ENCODE measurements at regions not wholly inside any gene's neighbourhood (a gene's known extent, or its start where the extent isn't known, plus 50 kb on each side); places are given as distances from the start of the nearest gene placed in this dataset.

DNA sequence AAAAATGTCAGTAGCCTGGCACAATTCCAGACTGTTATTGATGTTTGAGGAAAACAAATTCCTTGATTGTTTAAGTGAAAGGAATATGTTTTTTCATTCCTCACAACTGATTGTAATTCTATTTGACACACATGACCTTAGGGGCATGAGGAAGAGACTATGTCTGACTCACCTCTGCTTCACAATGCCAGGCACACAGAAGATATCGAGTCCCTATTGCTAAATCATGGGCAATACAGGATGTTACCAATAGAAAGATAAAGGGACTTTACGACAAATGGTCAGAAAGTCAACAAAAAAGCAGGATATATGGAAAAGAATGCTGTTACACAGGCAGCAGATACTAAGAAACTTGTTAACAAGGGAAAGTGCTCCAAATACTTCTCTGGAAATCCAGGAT is 1903.5 kb downstream of the EFNA5 start:
- intact Hi-C loops (cut with micrococcal nuclease), result no loop called here

DNA sequence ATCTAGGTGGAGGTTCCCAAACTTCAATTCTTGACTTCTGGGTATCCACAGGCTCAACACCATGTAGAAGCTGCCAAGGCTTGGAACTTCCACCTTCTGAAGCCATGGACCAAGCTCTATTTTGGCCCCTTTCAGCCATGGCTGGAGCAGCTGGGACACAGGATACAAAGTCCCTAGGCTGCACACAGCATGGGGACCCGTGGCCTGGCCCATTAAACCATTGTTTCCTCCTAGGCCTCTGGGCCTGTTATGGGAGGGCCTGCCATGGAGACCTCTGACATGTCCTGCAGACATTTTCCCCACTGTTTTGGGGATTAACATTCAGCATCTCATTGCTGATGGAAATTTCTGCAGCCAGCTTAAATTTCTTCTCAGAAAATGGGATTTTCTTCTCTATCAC is 1908.0 kb downstream of the EFNA5 start:
- intact Hi-C loops (cut with micrococcal nuclease), result no loop called here

DNA sequence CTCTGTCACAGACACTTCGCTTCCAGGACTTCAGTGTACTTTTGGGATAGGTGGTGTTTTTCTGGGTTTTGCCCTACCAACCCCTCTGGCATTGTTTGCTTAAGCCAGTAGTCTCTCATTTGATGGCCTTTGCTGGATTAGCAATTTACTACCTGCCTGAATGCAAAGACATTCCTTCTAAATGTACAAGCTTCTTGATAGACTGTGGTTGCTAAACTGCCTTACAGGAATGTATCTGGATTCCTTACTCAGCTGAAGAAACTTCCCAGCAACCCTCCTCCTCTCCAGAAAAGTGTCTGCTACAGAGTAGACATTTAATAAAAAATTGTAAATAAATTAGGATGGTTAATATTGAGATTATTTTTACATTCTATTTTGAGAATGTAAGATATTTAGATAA is 1916.7 kb downstream of the EFNA5 start:
- intact Hi-C loops (cut with micrococcal nuclease), result no loop called here

DNA sequence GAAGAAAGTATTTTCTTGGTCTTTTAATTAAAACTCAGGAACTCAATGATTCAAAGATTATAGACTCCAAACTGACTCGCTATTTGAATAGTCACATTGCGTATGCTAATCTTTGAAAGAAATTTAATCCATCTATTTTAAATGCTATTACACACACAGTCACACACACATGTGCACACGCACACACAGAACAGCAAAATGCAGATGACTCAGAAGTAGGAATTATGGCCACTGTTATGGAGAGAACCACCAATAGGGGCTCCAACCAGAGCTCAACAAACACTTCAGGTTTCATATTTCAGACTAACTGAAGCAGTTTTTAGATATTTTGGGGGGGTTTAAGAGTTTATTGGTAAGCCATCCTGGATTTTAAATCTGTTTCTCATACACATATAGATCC is 1917.9 kb downstream of the EFNA5 start:
- intact Hi-C loops (cut with micrococcal nuclease), result no loop called here

DNA sequence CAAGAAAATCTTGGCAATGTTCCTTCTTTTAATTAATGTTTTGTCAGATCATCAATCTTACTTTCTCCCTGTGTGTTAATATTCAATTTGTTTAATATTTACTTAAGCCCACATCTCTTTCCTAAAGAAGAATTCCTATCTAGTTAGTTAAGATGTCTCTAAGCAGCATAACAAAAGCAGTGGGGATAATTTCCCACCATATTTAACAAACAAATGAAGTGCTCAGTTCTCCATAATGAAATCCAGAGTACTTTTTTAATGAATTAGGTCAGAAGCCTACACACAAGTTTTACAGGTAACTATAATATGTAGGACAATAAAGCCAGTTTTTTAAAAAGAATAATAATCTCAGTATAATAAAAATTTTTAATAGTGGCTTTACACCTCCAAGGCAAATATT is 1918.8 kb downstream of the EFNA5 start:
- intact Hi-C loops (cut with micrococcal nuclease), result no loop called here

DNA sequence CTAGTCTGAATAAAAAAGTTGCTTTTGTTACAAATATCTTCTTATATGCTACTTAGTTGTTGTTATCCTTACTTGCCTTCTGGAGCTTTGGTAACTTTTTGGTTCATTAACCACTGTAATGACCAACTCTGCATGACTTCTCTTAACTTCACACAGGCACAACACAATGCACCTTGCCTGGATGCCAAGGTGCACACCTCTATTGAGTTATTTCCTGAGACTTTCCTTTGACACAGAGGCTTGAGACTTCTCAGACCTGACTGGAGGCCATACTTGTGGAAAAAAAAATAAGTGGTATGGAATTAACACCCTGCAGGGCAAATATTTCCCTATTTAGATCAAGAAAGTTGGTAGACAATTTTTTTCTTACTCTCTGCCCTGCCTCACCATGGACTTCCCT is 1925.6 kb downstream of the EFNA5 start:
- intact Hi-C loops (cut with micrococcal nuclease), result no loop called here

DNA sequence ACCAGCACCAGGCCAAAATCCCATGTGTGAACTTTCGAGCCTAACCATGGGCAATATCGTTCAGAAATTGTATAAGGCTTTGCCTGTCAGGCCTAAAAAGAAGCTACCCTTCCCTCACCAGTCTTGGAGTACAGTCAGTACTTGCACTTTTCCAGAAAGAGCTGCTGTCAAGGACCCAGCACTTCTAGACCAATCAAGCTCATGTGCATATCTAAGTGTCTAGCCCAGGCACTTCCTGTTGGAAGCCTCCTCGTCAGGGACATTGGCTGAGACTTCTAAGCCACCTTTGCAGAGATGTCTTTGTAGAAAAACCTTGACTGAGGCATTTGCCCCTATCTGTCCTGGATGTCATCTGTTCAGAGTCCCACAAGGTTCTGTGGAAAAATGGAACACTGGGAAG is 1930.5 kb downstream of the EFNA5 start:
- intact Hi-C loops (cut with micrococcal nuclease), result no loop called here

DNA sequence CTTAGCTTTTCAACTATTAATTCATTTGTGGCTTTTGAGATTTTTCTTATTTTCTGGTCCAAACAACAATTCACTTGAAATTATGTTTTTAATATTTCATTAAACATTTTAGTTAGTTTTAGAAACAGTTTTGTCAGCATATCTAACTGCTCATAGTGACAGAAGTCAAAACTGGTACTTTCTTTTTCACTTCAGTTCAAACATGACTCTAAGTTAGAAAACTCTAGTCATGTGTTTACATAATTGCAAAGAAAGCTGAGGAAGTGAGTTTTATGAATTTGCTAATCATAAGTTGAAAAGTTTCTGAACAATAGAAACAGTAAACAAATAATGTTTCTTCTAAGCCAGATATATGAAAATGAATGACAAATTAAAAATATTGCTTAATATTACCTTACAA is 1931.0 kb downstream of the EFNA5 start:
- intact Hi-C loops (cut with micrococcal nuclease), result no loop called here

DNA sequence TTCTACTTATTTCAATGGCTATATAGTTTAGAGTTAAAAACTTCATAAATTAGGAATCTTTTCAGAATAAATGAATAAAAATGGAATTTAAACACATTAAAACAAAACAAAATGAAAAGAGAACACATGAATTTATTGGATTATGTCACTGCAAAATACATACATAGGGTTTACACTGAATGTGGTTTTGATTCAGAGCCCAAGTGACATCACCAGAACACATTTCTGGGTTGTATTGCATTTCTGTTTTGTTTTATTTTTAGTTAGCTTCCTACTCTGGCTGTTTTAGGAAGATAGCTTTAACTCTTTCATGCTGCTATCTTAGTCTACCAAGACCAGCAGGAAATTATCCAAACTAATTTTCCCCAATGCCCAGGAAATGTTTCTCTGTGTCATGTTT is 1935.0 kb downstream of the EFNA5 start:
- intact Hi-C loops (cut with micrococcal nuclease), result no loop called here

DNA sequence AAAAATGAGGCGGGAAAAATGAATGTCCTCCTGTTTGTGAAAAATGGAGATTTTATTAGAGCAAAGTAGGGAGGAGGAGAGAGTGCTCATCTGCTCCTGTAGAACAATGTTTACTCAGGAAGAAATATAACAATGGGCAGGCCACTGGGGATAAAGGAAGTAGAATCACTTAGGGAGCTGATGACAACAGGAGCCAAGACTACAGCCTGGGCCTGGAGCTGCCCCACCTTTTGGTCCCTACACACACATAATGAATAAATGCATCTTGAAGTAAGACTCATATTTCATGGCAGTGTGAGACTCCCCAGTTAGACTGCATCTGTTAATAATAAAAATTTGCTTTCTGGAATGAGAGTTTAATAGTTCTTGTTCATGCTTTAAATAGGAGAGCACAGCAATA is 1939.8 kb downstream of the EFNA5 start:
- intact Hi-C loops (cut with micrococcal nuclease), result no loop called here

DNA sequence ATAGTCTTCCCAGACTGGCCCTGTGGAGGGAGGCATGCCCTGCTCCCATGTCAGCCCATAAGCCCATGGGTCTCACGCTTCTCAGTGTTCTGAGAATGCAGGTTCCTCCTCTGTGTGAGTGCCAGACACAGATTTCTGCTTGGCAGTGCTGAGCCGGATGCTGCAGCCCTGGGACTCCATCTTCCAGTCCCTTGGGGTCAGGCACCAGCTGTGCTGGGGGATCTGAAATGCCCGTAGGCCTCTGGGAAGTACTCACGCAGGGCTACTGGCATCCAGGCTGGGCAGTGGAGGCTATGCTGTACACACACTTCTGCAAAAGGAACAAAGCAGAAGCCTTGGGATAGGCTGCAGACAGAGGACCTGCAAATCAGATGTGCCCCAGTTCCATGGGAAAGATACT is 1944.6 kb downstream of the EFNA5 start:
- intact Hi-C loops (cut with micrococcal nuclease), result no loop called here

DNA sequence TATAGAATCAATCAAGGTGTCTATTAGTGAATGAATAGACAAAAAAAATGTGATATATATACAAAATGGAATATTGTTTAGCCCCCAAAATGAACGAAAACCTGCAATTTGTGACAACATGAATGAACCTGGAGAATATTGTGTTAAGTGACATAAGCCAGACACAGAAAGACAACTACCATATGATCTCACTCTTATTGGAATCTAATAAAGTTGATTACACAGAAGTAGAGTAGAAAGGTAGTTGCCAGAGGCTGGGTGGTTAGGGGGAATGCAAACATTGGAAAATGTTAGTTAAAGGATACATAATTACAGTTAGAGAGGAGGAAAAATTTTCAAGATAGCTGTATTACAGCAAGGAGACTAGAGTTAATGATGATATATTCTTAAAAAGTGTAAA is 1962.3 kb downstream of the EFNA5 start:
- intact Hi-C loops (cut with micrococcal nuclease), result no loop called here

DNA sequence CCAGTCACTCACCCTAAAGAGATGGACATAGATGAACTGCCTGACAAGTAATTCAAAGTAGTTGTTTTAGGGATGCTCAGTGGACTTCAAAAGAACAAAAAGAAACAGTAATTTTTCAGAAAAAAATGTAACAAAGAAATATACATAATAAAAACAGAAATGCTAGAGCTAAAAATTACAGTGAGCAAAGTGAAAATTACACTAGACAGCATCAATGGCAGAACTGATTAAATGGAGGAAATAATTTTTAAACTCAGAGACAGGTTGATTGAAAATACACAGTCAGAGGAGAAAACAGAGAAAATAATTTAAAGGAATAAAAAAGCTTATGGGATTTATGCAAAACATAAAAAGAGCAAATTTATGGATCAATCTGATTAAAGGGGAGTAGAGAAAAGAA is 1968.4 kb downstream of the EFNA5 start:
- intact Hi-C loops (cut with micrococcal nuclease), result no loop called here

DNA sequence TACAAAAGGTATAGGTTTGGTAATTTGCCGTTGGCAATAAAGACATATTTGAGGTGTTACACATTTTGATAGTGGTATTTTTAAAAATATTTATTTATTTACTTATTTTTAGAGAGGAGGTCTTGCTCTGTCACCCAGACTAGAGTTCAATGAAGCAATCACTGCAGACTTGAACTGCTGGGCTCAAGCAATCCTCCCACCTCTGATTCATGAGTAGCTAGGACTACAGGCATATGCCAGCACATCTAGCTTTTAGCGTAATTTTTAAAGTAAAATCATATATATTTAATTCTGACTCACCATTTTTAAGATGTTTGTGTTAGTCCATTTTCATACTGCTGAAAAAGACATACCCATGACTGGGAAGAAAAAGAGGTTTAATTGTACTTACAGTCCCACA is 1974.3 kb downstream of the EFNA5 start:
- intact Hi-C loops (cut with micrococcal nuclease), result no loop called here

DNA sequence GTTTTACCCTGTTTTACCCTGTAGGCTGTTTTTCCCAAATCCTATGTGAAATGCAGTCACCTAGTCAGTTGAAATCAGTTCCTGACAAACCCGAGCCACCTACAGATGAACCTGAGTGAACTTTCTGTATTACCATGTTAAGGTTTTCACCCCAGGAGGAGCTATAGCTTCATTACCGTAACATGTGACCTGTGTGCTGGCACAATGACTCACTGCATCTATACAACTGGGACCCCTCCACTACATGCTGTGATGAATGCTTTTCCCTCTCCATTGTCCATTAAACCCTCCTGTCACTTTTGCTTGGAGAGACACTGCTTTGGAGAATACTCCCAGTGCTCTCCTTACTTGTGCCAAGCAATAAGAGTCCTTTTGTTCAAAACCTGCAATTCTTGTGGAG is 1974.8 kb downstream of the EFNA5 start:
- intact Hi-C loops (cut with micrococcal nuclease), result no loop called here

DNA sequence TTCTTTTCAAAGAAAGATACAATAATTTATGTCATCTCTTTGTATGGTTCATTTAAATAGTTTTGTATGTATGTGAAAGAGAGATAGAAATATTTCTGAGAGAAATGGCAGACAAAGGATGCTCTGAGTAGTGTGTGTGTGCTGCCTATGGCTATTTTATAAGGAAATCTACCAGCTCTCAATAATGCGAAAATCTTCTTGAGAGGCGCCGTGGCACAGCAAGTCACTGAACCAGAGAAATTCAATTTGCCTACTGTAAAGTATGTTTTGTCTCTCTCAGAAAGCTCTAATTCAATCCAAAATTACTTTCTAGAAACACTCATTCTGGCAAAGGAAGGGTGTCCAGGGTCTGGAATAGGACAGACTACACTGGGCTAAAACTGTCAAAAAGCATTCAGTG is 1981.1 kb downstream of the EFNA5 start:
- intact Hi-C loops (cut with micrococcal nuclease), result no loop called here

DNA sequence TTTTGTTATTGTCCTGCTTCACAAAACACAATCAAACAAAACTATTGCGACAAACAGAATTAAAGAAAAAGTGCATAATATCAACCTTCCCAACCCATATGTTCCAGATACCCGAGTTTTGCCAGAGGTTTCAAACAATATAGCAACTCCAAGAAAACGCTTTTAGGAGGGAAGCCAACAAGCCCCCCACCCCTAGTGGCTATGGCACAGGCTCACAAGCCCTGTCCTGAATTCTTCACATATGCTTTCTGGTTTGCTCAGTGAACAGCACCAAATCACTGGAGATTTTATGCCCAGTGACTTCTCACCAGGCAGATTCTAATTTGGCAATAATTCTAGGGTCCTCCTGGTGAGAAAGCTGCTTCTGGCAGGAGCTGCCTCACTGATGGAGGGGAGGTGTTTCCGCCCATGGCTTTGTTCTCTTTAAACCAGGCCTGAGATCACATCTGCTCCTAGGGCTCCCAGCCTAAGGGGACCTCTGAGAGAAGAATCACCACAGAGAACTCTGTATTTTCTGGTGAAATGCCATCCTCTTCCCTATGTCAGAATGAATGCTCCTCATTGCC is 1982.4 kb downstream of the EFNA5 start:
- intact Hi-C loops (cut with micrococcal nuclease), result no loop called here

DNA sequence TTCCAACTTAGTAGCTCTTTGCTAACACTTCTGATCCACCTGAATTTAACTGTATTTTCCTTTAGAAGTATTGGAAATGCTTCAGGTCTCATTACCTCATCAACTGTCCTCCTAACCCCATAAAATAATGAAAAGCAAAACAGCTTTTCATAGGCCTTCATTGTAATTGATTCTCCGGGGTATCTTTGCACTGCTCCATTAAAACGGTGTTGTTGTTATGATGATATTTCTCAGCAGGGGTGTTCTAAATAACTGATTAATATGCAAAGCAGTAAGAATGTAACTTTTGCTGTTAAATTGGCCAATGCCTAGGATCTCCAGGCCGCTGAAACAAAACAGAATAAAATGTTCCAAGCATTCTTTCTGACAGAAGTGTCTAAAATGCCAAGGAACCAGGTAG is 1983.2 kb downstream of the EFNA5 start:
- intact Hi-C loops (cut with micrococcal nuclease), result no loop called here

DNA sequence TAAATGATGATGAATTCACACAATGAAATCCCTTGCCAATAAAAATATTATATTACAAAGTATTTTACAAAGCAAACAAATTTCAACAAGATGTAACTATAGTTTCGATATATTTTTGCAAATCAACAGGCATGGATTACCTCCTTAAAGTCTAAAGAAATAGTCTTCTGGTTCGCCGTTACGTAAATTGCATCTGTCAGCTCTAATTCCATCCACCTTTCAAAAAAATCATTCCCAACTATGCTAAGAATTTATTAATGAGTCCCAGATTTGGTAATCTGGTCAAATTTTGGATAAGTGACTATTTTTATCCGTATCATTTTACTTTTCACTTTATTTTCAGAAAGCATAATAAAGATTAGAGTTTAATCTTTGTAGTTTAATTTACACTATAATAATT is 1984.9 kb downstream of the EFNA5 start:
- intact Hi-C loops (cut with micrococcal nuclease), result no loop called here

DNA sequence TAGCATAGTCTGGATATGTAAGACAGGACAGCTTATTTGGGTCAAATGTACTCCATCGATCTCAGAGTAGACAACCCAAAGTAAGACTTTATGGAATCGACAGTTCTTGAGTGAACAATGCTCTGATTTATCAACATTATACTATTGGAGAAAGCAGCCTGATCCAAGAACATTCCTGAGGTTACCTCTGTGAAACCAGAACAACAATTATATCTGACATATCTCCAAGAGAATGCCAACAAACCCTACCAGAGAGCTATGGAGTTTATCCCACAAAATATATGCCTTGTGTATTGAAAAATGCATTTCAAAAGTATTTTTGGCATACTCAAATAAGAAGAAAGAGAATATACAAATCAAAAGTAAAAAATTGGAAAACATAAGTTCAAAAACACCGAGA is 1985.9 kb downstream of the EFNA5 start:
- intact Hi-C loops (cut with micrococcal nuclease), result no loop called here

DNA sequence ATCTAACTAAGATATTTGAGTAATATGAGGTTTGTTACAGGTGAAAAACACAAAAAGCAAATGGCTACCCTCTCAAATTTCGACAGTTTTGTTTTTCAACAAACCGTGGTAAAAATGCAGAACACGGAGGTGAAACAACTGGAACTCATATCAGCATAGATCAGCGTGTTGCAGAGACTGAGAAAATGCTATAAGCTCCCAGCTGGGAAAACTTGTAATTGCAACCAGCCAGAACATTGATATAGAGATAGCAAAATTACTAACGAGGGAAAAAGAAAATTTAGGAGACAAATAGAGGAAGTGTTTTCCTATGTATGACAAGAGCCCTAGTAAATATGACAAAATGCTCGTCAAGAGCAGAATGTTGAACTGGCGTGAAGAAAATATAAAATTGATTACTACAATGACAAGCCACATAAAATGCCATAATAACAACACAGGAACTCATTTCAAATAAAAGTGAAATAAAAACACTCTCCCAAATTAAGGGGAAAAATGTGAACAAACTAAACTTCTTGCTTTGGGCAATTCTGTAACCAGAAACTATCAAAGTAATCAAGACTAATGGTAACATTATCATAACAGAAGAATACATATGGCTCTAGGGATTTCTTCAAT is 1989.8 kb downstream of the EFNA5 start:
- intact Hi-C loops (cut with micrococcal nuclease), result no loop called here

DNA sequence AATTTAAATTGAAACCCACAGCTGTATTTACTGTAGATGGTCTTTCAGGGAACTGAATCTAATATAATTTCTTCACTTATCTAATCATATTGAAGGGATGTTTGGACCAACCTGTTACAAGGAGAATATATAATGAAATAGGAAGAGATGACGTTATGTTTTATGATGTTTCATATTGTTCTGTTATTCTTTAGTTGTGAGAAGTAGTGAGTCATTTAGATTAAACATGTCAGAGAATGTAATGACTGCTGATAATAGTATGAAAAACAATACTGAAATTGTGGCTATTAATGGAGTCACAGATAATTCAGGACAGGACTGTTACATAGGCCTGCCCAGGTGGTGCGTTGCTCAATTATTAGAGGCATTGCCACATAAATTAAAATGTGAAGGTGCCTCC is 1993.4 kb downstream of the EFNA5 start:
- intact Hi-C loops (cut with micrococcal nuclease), result no loop called here

DNA sequence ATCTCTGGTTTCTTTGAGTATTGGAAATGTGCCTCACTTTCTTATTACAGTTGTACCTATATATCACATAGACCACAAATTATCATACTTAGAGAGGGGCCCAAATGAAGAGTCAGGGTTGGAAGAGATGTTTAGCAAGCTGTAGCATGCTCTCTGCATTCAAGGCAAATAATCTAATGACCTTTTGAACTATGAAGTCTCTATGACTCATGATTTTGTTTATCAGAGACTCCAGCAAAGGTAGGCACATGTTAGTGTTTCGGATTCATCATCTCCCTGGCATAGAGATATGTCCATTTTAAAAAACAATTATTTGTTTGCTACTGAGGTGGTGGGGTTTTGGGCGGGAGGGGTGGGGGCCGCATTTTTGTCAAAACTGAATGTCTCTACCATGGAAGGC is 2000.1 kb downstream of the EFNA5 start:
- intact Hi-C loops (cut with micrococcal nuclease), result no loop called here

DNA sequence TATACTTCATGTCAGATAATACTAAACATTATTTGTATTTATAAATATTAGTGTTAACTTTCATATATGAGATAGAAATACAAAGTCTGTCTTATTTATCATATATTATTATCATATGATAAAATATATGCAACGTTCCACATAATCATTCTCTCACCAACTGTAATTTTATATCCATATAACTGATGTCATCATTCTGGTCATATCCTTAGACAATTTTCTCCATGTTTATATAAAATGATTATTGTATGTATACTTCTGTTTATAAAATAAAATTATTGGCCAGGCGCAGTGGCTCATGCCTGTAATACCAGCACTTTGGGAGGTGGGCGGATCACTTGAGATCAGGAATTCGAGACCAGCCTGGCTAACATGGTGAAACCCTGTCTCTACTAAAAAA is 2007.1 kb downstream of the EFNA5 start:
- intact Hi-C loops (cut with micrococcal nuclease), result no loop called here
